Suppressor macrophage (primary cell): ENCODE measurements at regions not wholly inside any gene's neighbourhood (a gene's known extent, or its start where the extent isn't known, plus 50 kb on each side); places are given as distances from the start of the nearest gene placed in this dataset.

ENCODE experiments used
- DNase-seq, 4 experiments: peaks; one replicate each; pipeline ENCODE4 v3.0.0-alpha.2; 2020 to 2022

- no peak for DNase-seq
These were observed 96.2 kb upstream of the PDE3A start for GRCh38 chr12:20272161-20272560.

GRCh38 chr12:20272801-20273200 is 95.5 kb upstream of the PDE3A start:
- DNase-seq: no peak

- DNase-seq: no peak
These were observed 94.3 kb upstream of the PDE3A start for GRCh38 chr12:20274008-20274407.

GRCh38 chr12:20278276-20278675 is 90.1 kb upstream of the PDE3A start:
- DNase-seq: no peak

GRCh38 chr12:20280515-20280914 is 87.8 kb upstream of the PDE3A start:
- peak in 3 of 4 experiments; percentile 27 to 61 (median 28) for DNase-seq

GRCh38 chr12:20282401-20282800 is 85.9 kb upstream of the PDE3A start:
- DNase-seq: no peak

GRCh38 chr12:20283482-20283881 is 84.9 kb upstream of the PDE3A start:
- DNase-seq: no peak

- no peak for DNase-seq
These were observed 78.8 kb upstream of the PDE3A start for GRCh38 chr12:20289520-20289919.

- no peak for DNase-seq
These were observed 67.9 kb upstream of the PDE3A start for GRCh38 chr12:20300457-20300856.

GRCh38 chr12:20305470-20305869 is 62.9 kb upstream of the PDE3A start:
- no peak for DNase-seq

- no peak for DNase-seq
These were observed 58.7 kb upstream of the PDE3A start for GRCh38 chr12:20309504-20310148.

GRCh38 chr12:20314328-20314727 is 54.0 kb upstream of the PDE3A start:
- DNase-seq: no peak

GRCh38 chr12:20317554-20317953 is 50.8 kb upstream of the PDE3A start:
- no peak for DNase-seq
